HG03196 (cell line): ENCODE measurements at regions not wholly inside any gene's neighbourhood (a gene's known extent, or its start where the extent isn't known, plus 50 kb on each side); places are given as distances from the start of the nearest gene placed in this dataset.
"Not testable (repeated sequence)": the region's sequence is repeated elsewhere in the genome, so short reads cannot be mapped to it uniquely, and the experiment has no call there.

Source experiments
- ATAC-seq: cut with Tn5 transposase; IDR thresholded peaks from one replicate; pipeline ENCODE4 v1.9.1; 2021; ENCODE audit not compliant: unreplicated experiment

GRCh38 chr3:103410231-103410630, 975.4 kb downstream of the ZPLD1 start:
- ATAC-seq: no peak

GRCh38 chr3:103421460-103421859, 986.6 kb downstream of the ZPLD1 start:
- no peak for ATAC-seq

- no peak for ATAC-seq
Observed at GRCh38 chr3:103437883-103438282, 1003.1 kb downstream of the ZPLD1 start.

GRCh38 chr3:103440539-103441203, 1005.9 kb downstream of the ZPLD1 start:
- ATAC-seq: no peak

- ATAC-seq: no peak
Observed at GRCh38 chr3:103446953-103447629, 1012.3 kb downstream of the ZPLD1 start.

- no peak for ATAC-seq
Observed at GRCh38 chr3:103453152-103453551, 1018.3 kb downstream of the ZPLD1 start.

- ATAC-seq: no peak
Observed at GRCh38 chr3:103459815-103460214, 1025.0 kb downstream of the ZPLD1 start.

- no peak for ATAC-seq
Observed at GRCh38 chr3:103470498-103470897, 1035.7 kb downstream of the ZPLD1 start.

- no peak for ATAC-seq
Observed at GRCh38 chr3:103494011-103494410, 1059.2 kb downstream of the ZPLD1 start.

- ATAC-seq: no peak
Observed at GRCh38 chr3:103494512-103494911, 1059.7 kb downstream of the ZPLD1 start.

- no peak for ATAC-seq
Observed at GRCh38 chr3:103495186-103495585, 1060.4 kb downstream of the ZPLD1 start.

GRCh38 chr3:103499132-103499900, 1064.5 kb downstream of the ZPLD1 start:
- no peak for ATAC-seq

- ATAC-seq: no peak
Observed at GRCh38 chr3:103499967-103500366, 1065.2 kb downstream of the ZPLD1 start.

GRCh38 chr3:103510760-103511159, 1075.9 kb downstream of the ZPLD1 start:
- ATAC-seq: no peak

- no peak for ATAC-seq
Observed at GRCh38 chr3:103511891-103512290, 1077.1 kb downstream of the ZPLD1 start.

- no peak for ATAC-seq
Observed at GRCh38 chr3:103512595-103512994, 1077.8 kb downstream of the ZPLD1 start.

- ATAC-seq: no peak
Observed at GRCh38 chr3:103513003-103513402, 1078.2 kb downstream of the ZPLD1 start.

- no peak for ATAC-seq
Observed at GRCh38 chr3:103515116-103515515, 1080.3 kb downstream of the ZPLD1 start.

- no peak for ATAC-seq
Observed at GRCh38 chr3:103516950-103517349, 1082.1 kb downstream of the ZPLD1 start.

- ATAC-seq: not testable (repeated sequence)
Observed at GRCh38 chr3:103531327-103531726, 1096.5 kb downstream of the ZPLD1 start.

- no peak for ATAC-seq
Observed at GRCh38 chr3:103532986-103533385, 1098.2 kb downstream of the ZPLD1 start.

- no peak for ATAC-seq
Observed at GRCh38 chr3:103554451-103554850, 1119.6 kb downstream of the ZPLD1 start.
